Astrocyte (in vitro differentiated cells and primary cell): ENCODE measurements at regions not wholly inside any gene's neighbourhood (a gene's known extent, or its start where the extent isn't known, plus 50 kb on each side); places are given as distances from the start of the nearest gene placed in this dataset.

Source experiments
- EZH2 ChIP-seq: IDR thresholded peaks from 2 replicates; pipeline ENCODE4 v1.6.1; 2012; ENCODE audit warnings: mild to moderate bottlenecking, low read length, inconsistent platforms; ENCODE audit not compliant: insufficient read depth
- TF ChIP-seq, protein P1 (sequence below): IDR thresholded peaks from 2 replicates; pipeline ENCODE4 v1.5.1; 2011; ENCODE audit warnings: low read depth, mild to moderate bottlenecking, inconsistent platforms, low read length, moderate library complexity; ENCODE audit not compliant: insufficient read depth

DNA sequence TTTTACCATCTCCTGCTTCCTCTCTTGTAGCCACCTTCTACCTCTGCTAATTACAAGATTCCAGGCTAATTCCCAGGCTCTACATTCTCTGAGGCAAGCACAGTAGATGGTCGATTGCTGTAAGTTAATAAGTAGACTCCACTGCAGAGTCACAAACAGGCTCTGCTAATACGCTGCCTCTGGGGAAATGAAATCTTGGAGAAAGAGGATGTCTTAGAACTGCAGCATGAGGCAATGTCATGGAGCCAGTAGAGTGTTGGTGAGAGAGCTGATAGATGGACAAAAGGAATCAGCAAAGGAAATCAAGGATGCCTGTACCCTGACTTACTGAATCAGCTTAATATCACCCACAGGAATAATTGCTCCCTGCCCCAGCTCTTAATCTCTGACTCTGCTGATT is 1260.3 kb downstream of the XPNPEP1 start:
- TF ChIP-seq, protein P1, sequence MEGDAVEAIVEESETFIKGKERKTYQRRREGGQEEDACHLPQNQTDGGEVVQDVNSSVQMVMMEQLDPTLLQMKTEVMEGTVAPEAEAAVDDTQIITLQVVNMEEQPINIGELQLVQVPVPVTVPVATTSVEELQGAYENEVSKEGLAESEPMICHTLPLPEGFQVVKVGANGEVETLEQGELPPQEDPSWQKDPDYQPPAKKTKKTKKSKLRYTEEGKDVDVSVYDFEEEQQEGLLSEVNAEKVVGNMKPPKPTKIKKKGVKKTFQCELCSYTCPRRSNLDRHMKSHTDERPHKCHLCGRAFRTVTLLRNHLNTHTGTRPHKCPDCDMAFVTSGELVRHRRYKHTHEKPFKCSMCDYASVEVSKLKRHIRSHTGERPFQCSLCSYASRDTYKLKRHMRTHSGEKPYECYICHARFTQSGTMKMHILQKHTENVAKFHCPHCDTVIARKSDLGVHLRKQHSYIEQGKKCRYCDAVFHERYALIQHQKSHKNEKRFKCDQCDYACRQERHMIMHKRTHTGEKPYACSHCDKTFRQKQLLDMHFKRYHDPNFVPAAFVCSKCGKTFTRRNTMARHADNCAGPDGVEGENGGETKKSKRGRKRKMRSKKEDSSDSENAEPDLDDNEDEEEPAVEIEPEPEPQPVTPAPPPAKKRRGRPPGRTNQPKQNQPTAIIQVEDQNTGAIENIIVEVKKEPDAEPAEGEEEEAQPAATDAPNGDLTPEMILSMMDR, result no peak
- TF ChIP-seq EZH2, result no peak
